ENCODE measurements at regions not wholly inside any gene's neighbourhood (a gene's known extent, or its start where the extent isn't known, plus 50 kb on each side); places are given as distances from the start of the nearest gene placed in this dataset.

- H3K4me1 ChIP-seq (ENCODE audit: control insufficient read depth in 2 of 2, insufficient read depth in 2 of 2, low read length in 2 of 2): no peaks in the 10 kb centered on the region
These were observed 419.4 kb downstream of the GALC start for GRCh38 chr14:87573591-87573990.

GRCh38 chr14:87567618-87568295, 425.2 kb downstream of the GALC start:
- no peaks in the 10 kb centered on the region for H3K4me1 ChIP-seq (ENCODE audit: control insufficient read depth in 2 of 2, insufficient read depth in 2 of 2, low read length in 2 of 2)
- H3K9me3 ChIP-seq (ENCODE audit: control insufficient read depth in 2 of 2, insufficient read depth in 1 of 2, low read length in 1 of 2): peaks cover 0 to 7% of the 10 kb centered on the region in 2 donors
- WGBS: 77% methylated on average over 4 of the region's 4 CpGs
- H3K36me3 ChIP-seq (ENCODE audit: control insufficient read depth in 2 of 2, insufficient read depth in 2 of 2, low read length in 1 of 2): no peaks in the 10 kb centered on the region
- H3K4me3 ChIP-seq (ENCODE audit: low read length in 2 of 2): no peak overlapping the region
- H3K27ac ChIP-seq (ENCODE audit: low read depth in 1 of 2, low read length in 1 of 2): no peak overlapping the region
- no peaks in the 10 kb centered on the region for H3K27me3 ChIP-seq (ENCODE audit: control insufficient read depth in 2 of 2, insufficient read depth in 1 of 2, low read length in 1 of 2)
- no peak for DNase-seq (ENCODE audit: low read depth in 6 of 9, low spot score in 9 of 9)

More at GRCh38 chr14:87573591-87573990, 419.4 kb downstream of the GALC start:
- Histone ChIP-seq H3K9me3 (ENCODE audit: control insufficient read depth in 2 of 2, insufficient read depth in 1 of 2, low read length in 1 of 2) (no peaks in the 10 kb centered on the region), H3K36me3 (ENCODE audit: control insufficient read depth in 2 of 2, insufficient read depth in 2 of 2, low read length in 1 of 2) (no peaks in the 10 kb centered on the region), H3K27ac (ENCODE audit: low read depth in 1 of 2, low read length in 1 of 2) (no peak overlapping the region), H3K27me3 (ENCODE audit: control insufficient read depth in 2 of 2, insufficient read depth in 1 of 2, low read length in 1 of 2) (no peaks in the 10 kb centered on the region), H3K4me3 (ENCODE audit: low read length in 2 of 2) (no peak overlapping the region)
- no peak for DNase-seq (ENCODE audit: low read depth in 6 of 9, low spot score in 9 of 9)
- WGBS: 85% methylated on average over 2 of the region's 2 CpGs

GRCh38 chr14:87566991-87567390, 426.0 kb downstream of the GALC start:
- no peak for DNase-seq (ENCODE audit: low read depth in 6 of 9, low spot score in 9 of 9)
- Histone ChIP-seq H3K4me1 (ENCODE audit: control insufficient read depth in 2 of 2, insufficient read depth in 2 of 2, low read length in 2 of 2) (no peaks in the 10 kb centered on the region), H3K36me3 (ENCODE audit: control insufficient read depth in 2 of 2, insufficient read depth in 2 of 2, low read length in 1 of 2) (no peaks in the 10 kb centered on the region), H3K27me3 (ENCODE audit: control insufficient read depth in 2 of 2, insufficient read depth in 1 of 2, low read length in 1 of 2) (no peaks in the 10 kb centered on the region), H3K27ac (ENCODE audit: low read depth in 1 of 2, low read length in 1 of 2) (no peak overlapping the region), H3K4me3 (ENCODE audit: low read length in 2 of 2) (no peak overlapping the region), H3K9me3 (ENCODE audit: control insufficient read depth in 2 of 2, insufficient read depth in 1 of 2, low read length in 1 of 2) (peaks cover 0 to 7% of the 10 kb centered on the region in 2 donors)
- WGBS: 35% methylated on average over 2 of the region's 2 CpGs

GRCh38 chr14:87547536-87547935, 445.4 kb downstream of the GALC start:
- Histone ChIP-seq H3K4me1 (ENCODE audit: control insufficient read depth in 2 of 2, insufficient read depth in 2 of 2, low read length in 2 of 2) (no peaks in the 10 kb centered on the region), H3K4me3 (ENCODE audit: low read length in 2 of 2) (no peak overlapping the region), H3K27me3 (ENCODE audit: control insufficient read depth in 2 of 2, insufficient read depth in 1 of 2, low read length in 1 of 2) (no peaks in the 10 kb centered on the region), H3K9me3 (ENCODE audit: control insufficient read depth in 2 of 2, insufficient read depth in 1 of 2, low read length in 1 of 2) (no peaks in the 10 kb centered on the region), H3K27ac (ENCODE audit: low read depth in 1 of 2, low read length in 1 of 2) (no peak overlapping the region), H3K36me3 (ENCODE audit: control insufficient read depth in 2 of 2, insufficient read depth in 2 of 2, low read length in 1 of 2) (no peaks in the 10 kb centered on the region)
- no peak for DNase-seq (ENCODE audit: low read depth in 6 of 9, low spot score in 9 of 9)
- 90% methylated on average over 5 of the region's 5 CpGs for WGBS

GRCh38 chr14:87542288-87542687, 450.7 kb downstream of the GALC start:
- no peak overlapping the region for H3K27ac ChIP-seq (ENCODE audit: low read depth in 1 of 2, low read length in 1 of 2)

GRCh38 chr14:87540339-87540738, 452.6 kb downstream of the GALC start:
- no peaks in the 10 kb centered on the region for H3K36me3 ChIP-seq (ENCODE audit: control insufficient read depth in 2 of 2, insufficient read depth in 2 of 2, low read length in 1 of 2)
- no peak overlapping the region for H3K4me3 ChIP-seq (ENCODE audit: low read length in 2 of 2)
- H3K4me1 ChIP-seq (ENCODE audit: control insufficient read depth in 2 of 2, insufficient read depth in 2 of 2, low read length in 2 of 2): no peaks in the 10 kb centered on the region
- H3K9me3 ChIP-seq (ENCODE audit: control insufficient read depth in 2 of 2, insufficient read depth in 1 of 2, low read length in 1 of 2): no peaks in the 10 kb centered on the region
- no peak overlapping the region for H3K27ac ChIP-seq (ENCODE audit: low read depth in 1 of 2, low read length in 1 of 2)
- H3K27me3 ChIP-seq (ENCODE audit: control insufficient read depth in 2 of 2, insufficient read depth in 1 of 2, low read length in 1 of 2): no peaks in the 10 kb centered on the region
- 74% methylated on average over 2 of the region's 2 CpGs for WGBS
- no peak for DNase-seq (ENCODE audit: low read depth in 6 of 9, low spot score in 9 of 9)

More at GRCh38 chr14:87542288-87542687, 450.7 kb downstream of the GALC start:
- no peaks in the 10 kb centered on the region for H3K9me3 ChIP-seq (ENCODE audit: control insufficient read depth in 2 of 2, insufficient read depth in 1 of 2, low read length in 1 of 2)
- no peak for DNase-seq (ENCODE audit: low read depth in 6 of 9, low spot score in 9 of 9)
- no peaks in the 10 kb centered on the region for H3K4me1 ChIP-seq (ENCODE audit: control insufficient read depth in 2 of 2, insufficient read depth in 2 of 2, low read length in 2 of 2)
- WGBS: 88% methylated on average over 5 of the region's 5 CpGs
- H3K4me3 ChIP-seq (ENCODE audit: low read length in 2 of 2): no peak overlapping the region
- no peaks in the 10 kb centered on the region for H3K36me3 ChIP-seq (ENCODE audit: control insufficient read depth in 2 of 2, insufficient read depth in 2 of 2, low read length in 1 of 2)
- no peaks in the 10 kb centered on the region for H3K27me3 ChIP-seq (ENCODE audit: control insufficient read depth in 2 of 2, insufficient read depth in 1 of 2, low read length in 1 of 2)

GRCh38 chr14:87529081-87529480, 463.9 kb downstream of the GALC start:
- Histone ChIP-seq H3K4me1 (ENCODE audit: control insufficient read depth in 2 of 2, insufficient read depth in 2 of 2, low read length in 2 of 2) (no peaks in the 10 kb centered on the region), H3K27me3 (ENCODE audit: control insufficient read depth in 2 of 2, insufficient read depth in 1 of 2, low read length in 1 of 2) (no peaks in the 10 kb centered on the region), H3K36me3 (ENCODE audit: control insufficient read depth in 2 of 2, insufficient read depth in 2 of 2, low read length in 1 of 2) (no peaks in the 10 kb centered on the region), H3K4me3 (ENCODE audit: low read length in 2 of 2) (no peak overlapping the region), H3K27ac (ENCODE audit: low read depth in 1 of 2, low read length in 1 of 2) (no peak overlapping the region), H3K9me3 (ENCODE audit: control insufficient read depth in 2 of 2, insufficient read depth in 1 of 2, low read length in 1 of 2) (no peaks in the 10 kb centered on the region)
- DNase-seq (ENCODE audit: low read depth in 6 of 9, low spot score in 9 of 9): no peak
- 63% methylated on average over 4 of the region's 4 CpGs for WGBS

GRCh38 chr14:87526731-87527130, 466.3 kb downstream of the GALC start:
- H3K9me3 ChIP-seq (ENCODE audit: control insufficient read depth in 2 of 2, insufficient read depth in 1 of 2, low read length in 1 of 2): no peaks in the 10 kb centered on the region
- 85% methylated on average over 4 of the region's 4 CpGs for WGBS
- H3K36me3 ChIP-seq (ENCODE audit: control insufficient read depth in 2 of 2, insufficient read depth in 2 of 2, low read length in 1 of 2): no peaks in the 10 kb centered on the region
- H3K27me3 ChIP-seq (ENCODE audit: control insufficient read depth in 2 of 2, insufficient read depth in 1 of 2, low read length in 1 of 2): no peaks in the 10 kb centered on the region
- DNase-seq (ENCODE audit: low read depth in 6 of 9, low spot score in 9 of 9): no peak
- no peak overlapping the region for H3K4me3 ChIP-seq (ENCODE audit: low read length in 2 of 2)
- no peak overlapping the region for H3K27ac ChIP-seq (ENCODE audit: low read depth in 1 of 2, low read length in 1 of 2)
- no peaks in the 10 kb centered on the region for H3K4me1 ChIP-seq (ENCODE audit: control insufficient read depth in 2 of 2, insufficient read depth in 2 of 2, low read length in 2 of 2)

GRCh38 chr14:87524011-87524410, 469.0 kb downstream of the GALC start:
- Histone ChIP-seq H3K9me3 (ENCODE audit: control insufficient read depth in 2 of 2, insufficient read depth in 1 of 2, low read length in 1 of 2) (no peaks in the 10 kb centered on the region), H3K4me1 (ENCODE audit: control insufficient read depth in 2 of 2, insufficient read depth in 2 of 2, low read length in 2 of 2) (no peaks in the 10 kb centered on the region), H3K27me3 (ENCODE audit: control insufficient read depth in 2 of 2, insufficient read depth in 1 of 2, low read length in 1 of 2) (no peaks in the 10 kb centered on the region), H3K4me3 (ENCODE audit: low read length in 2 of 2) (no peak overlapping the region), H3K36me3 (ENCODE audit: control insufficient read depth in 2 of 2, insufficient read depth in 2 of 2, low read length in 1 of 2) (no peaks in the 10 kb centered on the region), H3K27ac (ENCODE audit: low read depth in 1 of 2, low read length in 1 of 2) (no peak overlapping the region)
- DNase-seq (ENCODE audit: low read depth in 6 of 9, low spot score in 9 of 9): no peak
- 90% methylated on average over 4 of the region's 4 CpGs for WGBS

Data from thymus (tissue), 11 donors.